ENCODE measurements at regions not wholly inside any gene's neighbourhood (a gene's known extent, or its start where the extent isn't known, plus 50 kb on each side); places are given as distances from the start of the nearest gene placed in this dataset.

DNA sequence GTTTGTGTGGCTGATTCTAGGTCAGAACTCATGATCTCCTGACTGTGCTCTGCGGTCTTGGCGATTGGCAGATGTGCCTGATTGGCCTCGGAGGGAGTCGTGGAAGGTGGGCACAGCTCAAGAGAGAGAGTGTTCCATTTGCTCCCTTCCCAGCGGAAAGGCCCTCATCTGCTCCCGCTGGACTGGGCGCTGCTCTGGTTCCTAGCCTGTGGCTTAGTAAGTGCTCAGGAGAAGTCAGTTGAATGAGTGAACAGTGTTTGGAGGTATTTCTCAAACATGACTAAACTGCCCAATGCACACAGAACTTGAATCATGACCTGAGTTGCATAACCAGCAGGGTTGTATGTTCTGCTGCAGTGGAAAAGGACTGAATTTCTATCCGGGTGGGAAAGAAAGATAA, 120.2 kb upstream of the PITX1 start:
- Histone ChIP-seq H3K27me3 (ENCODE audit: insufficient read depth, low read length) (no peaks in the 10 kb centered on the region), H3K18ac (ENCODE audit: insufficient read length, low read depth, low read length) (no peak overlapping the region), H3K4ac (ENCODE audit: low read depth, low read length) (no peak overlapping the region), H4K20me1 (ENCODE audit: control insufficient read depth, insufficient read depth, insufficient read length) (no peaks in the 10 kb centered on the region), H3K9me3 (ENCODE audit: control insufficient read depth, low read depth, low read length) (no peaks in the 10 kb centered on the region), H2BK5ac (ENCODE audit: insufficient read length, low read length) (no peak overlapping the region), H3K79me2 (ENCODE audit: insufficient read depth, low read length) (no peaks in the 10 kb centered on the region), H3K4me1 (ENCODE audit: insufficient read depth, low read length) (no peaks in the 10 kb centered on the region), H3K9ac (ENCODE audit: extremely low read depth, insufficient read length, low read length) (no peak overlapping the region), H2AK5ac (ENCODE audit: insufficient read length, low read length) (no peak overlapping the region), H3K79me1 (ENCODE audit: insufficient read depth, low read depth, low read length, poor library complexity, severe bottlenecking) (no peaks in the 10 kb centered on the region), H3K14ac (ENCODE audit: insufficient read depth, low read length) (no peak overlapping the region), H2BK20ac (ENCODE audit: low read depth, low read length, poor library complexity, severe bottlenecking) (no peak overlapping the region), H2BK12ac (ENCODE audit: insufficient read length, low read depth, low read length) (no peak overlapping the region), H3K27ac (ENCODE audit: insufficient read length, low read depth, low read length) (no peak overlapping the region), H2BK15ac (ENCODE audit: low read depth, low read length) (no peak overlapping the region), H2BK120ac (ENCODE audit: low read depth, low read length, poor library complexity, severe bottlenecking) (no peak overlapping the region), H3K23me2 (ENCODE audit: insufficient read length, low read depth, low read length, poor library complexity, severe bottlenecking) (no peaks in the 10 kb centered on the region), H4K91ac (ENCODE audit: insufficient read length, low read depth, low read length) (no peak overlapping the region), H4K8ac (replicated peaks; ENCODE audit: insufficient read length, low read depth, low read length) (no peak overlapping the region), H3K23ac (ENCODE audit: insufficient read length, low read depth, low read length) (no peak overlapping the region), H2AFZ (ENCODE audit: low read length) (no peak overlapping the region), H3T11ph (ENCODE audit: low read length) (no peak overlapping the region), H3K4me2 (ENCODE audit: insufficient read depth, insufficient read length, low read length) (no peak overlapping the region), H3K56ac (ENCODE audit: insufficient read length, low read depth, low read length) (no peak overlapping the region), H4K5ac (ENCODE audit: insufficient read length, low read depth, low read length) (no peak overlapping the region)
- Mint-ChIP-seq H3K27me3 (ENCODE audit: low read depth) (peaks cover 23% of the 10 kb centered on the region), H3K27ac (no peak overlapping the region), H3K4me1 (peaks cover 10 to 16% of the 10 kb centered on the region in 2 experiments), H3K4me3 (no peak overlapping the region), H3K36me3 (ENCODE audit: insufficient read depth in 1 of 3, low read depth in 3 of 3) (no peaks in the 10 kb centered on the region; a peak in 1 of 7 replicates), H3K9me3 (peaks cover 0 to 2% of the 10 kb centered on the region in 2 experiments; a peak in 1 of 5 replicates)
- WGBS (ENCODE audit: extremely low coverage, insufficient read length, low lambda C conversion rate) = no CpG with 5 or more reads among the region's 8 CpGs
- DNase-seq = no peak
- TF ChIP-seq, protein P1, sequence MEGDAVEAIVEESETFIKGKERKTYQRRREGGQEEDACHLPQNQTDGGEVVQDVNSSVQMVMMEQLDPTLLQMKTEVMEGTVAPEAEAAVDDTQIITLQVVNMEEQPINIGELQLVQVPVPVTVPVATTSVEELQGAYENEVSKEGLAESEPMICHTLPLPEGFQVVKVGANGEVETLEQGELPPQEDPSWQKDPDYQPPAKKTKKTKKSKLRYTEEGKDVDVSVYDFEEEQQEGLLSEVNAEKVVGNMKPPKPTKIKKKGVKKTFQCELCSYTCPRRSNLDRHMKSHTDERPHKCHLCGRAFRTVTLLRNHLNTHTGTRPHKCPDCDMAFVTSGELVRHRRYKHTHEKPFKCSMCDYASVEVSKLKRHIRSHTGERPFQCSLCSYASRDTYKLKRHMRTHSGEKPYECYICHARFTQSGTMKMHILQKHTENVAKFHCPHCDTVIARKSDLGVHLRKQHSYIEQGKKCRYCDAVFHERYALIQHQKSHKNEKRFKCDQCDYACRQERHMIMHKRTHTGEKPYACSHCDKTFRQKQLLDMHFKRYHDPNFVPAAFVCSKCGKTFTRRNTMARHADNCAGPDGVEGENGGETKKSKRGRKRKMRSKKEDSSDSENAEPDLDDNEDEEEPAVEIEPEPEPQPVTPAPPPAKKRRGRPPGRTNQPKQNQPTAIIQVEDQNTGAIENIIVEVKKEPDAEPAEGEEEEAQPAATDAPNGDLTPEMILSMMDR (conservative IDR thresholded peaks at IDR 0.05) = no peak
